ENCODE measurements at regions not wholly inside any gene's neighbourhood (a gene's known extent, or its start where the extent isn't known, plus 50 kb on each side); places are given as distances from the start of the nearest gene placed in this dataset.

DNA sequence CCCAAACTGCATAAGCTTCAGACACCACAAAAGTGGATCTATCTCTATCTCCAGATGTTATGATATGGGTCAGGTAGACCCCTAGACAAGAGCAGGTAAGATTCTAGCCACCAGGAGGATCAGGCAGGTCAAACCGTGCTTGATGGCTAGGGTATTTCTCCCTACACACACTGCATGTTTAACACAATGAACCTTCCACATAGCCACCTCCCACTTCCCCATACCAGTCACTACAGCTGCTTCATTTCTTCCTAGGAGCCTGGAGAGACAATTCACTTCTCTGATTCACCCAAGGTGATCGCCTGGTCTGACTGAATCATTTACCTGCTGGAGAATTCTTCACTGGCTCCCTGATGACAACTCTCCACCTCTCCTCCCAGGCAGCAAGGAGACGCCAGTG, 66.0 kb upstream of the MYCN start:
- TF ChIP-seq, protein P1, sequence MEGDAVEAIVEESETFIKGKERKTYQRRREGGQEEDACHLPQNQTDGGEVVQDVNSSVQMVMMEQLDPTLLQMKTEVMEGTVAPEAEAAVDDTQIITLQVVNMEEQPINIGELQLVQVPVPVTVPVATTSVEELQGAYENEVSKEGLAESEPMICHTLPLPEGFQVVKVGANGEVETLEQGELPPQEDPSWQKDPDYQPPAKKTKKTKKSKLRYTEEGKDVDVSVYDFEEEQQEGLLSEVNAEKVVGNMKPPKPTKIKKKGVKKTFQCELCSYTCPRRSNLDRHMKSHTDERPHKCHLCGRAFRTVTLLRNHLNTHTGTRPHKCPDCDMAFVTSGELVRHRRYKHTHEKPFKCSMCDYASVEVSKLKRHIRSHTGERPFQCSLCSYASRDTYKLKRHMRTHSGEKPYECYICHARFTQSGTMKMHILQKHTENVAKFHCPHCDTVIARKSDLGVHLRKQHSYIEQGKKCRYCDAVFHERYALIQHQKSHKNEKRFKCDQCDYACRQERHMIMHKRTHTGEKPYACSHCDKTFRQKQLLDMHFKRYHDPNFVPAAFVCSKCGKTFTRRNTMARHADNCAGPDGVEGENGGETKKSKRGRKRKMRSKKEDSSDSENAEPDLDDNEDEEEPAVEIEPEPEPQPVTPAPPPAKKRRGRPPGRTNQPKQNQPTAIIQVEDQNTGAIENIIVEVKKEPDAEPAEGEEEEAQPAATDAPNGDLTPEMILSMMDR (IDR thresholded peaks at IDR 0.05 in 4 of 5, conservative IDR thresholded peaks at IDR 0.05 in 1 of 5): no peak
- no peak for TF ChIP-seq POLR2A (IDR thresholded peaks at IDR 0.05)
